WTC11 (cell line): ENCODE measurements at regions not wholly inside any gene's neighbourhood (a gene's known extent, or its start where the extent isn't known, plus 50 kb on each side); places are given as distances from the start of the nearest gene placed in this dataset.

Source experiments
- ATAC-seq: fragments of 200-7000 bp; cut with Tn5 transposase; 2 replicates; pipeline ENCODE4 v1.10.0; 2021; ENCODE audit warnings: mild to moderate bottlenecking, moderate library complexity
- CTCF ChIA-PET: fragments of 300-600 bp; sonication (Branson Sonifier 250); formaldehyde crosslinking; loops from one replicate; lab custom pipeline; 2021; ENCODE audit warnings: antibody characterized with exemption; lab: Charles Lee
- POLR2A ChIA-PET: fragments of 350-600 bp; sonication (Branson Sonifier 250); formaldehyde crosslinking; loops from one replicate; lab custom pipeline; 2021; ENCODE audit warnings: antibody characterized with exemption; lab: Charles Lee
- DNase-seq: peaks from one replicate; pipeline ENCODE4 v3.0.0; 2021; ENCODE audit warnings: low spot score
- H3K27ac Mint-ChIP-seq: 2 replicates; pipeline ENCODE4 v1.8.0; 2021; ENCODE audit warnings: mixed read lengths
- H3K27me3 Mint-ChIP-seq: 2 replicates; pipeline ENCODE4 v1.8.0; 2021; ENCODE audit warnings: low read depth, mild to moderate bottlenecking, moderate library complexity, mixed read lengths
- H3K36me3 Mint-ChIP-seq: 2 replicates; pipeline ENCODE4 v1.8.0; 2021; ENCODE audit warnings: mixed read lengths
- H3K4me1 Mint-ChIP-seq: 2 replicates; pipeline ENCODE4 v1.8.0; 2022; ENCODE audit warnings: mixed read lengths
- H3K4me3 Mint-ChIP-seq: 2 replicates; pipeline ENCODE4 v1.8.0; 2021; ENCODE audit warnings: mild to moderate bottlenecking, moderate library complexity, mixed read lengths
- H3K9me3 Mint-ChIP-seq: 2 replicates; pipeline ENCODE4 v1.8.0; 2021; ENCODE audit warnings: mixed read lengths
- ARID4B ChIP-seq: sonication (generic); formaldehyde crosslinking; IDR thresholded peaks from 2 replicates; pipeline ENCODE4 v1.8.0; 2023; ENCODE audit warnings: missing genetic modification reagents, mild to moderate bottlenecking, borderline replicate concordance
- ATF1 ChIP-seq: sonication (generic); formaldehyde crosslinking; IDR thresholded peaks from 2 replicates; pipeline ENCODE4 v1.8.1; 2023; ENCODE audit warnings: mild to moderate bottlenecking, moderate library complexity, missing genetic modification reagents
- E2F1 ChIP-seq: sonication (generic); formaldehyde crosslinking; IDR thresholded peaks from 2 replicates; pipeline ENCODE4 v1.8.0; 2022; ENCODE audit warnings: mild to moderate bottlenecking, missing genetic modification reagents
- IRF2 ChIP-seq: sonication (generic); formaldehyde crosslinking; IDR thresholded peaks from 2 replicates; pipeline ENCODE4 v1.8.0; 2022; ENCODE audit warnings: low read depth, missing genetic modification reagents, borderline replicate concordance
- MXD4 ChIP-seq: fragments of 250-450 bp; sonication (Bioruptor Pico); IDR thresholded peaks from 2 replicates; pipeline ENCODE4 v1.8.0; 2021; ENCODE audit warnings: mild to moderate bottlenecking, moderate library complexity, borderline replicate concordance
- NFE2L1 ChIP-seq: sonication (generic); formaldehyde crosslinking; IDR thresholded peaks from 2 replicates; pipeline ENCODE4 v1.8.1; 2023; ENCODE audit warnings: missing genetic modification reagents
- STAT6 ChIP-seq: sonication (generic); formaldehyde crosslinking; conservative IDR thresholded peaks from 2 replicates; pipeline ENCODE4 v1.8.1; 2023; ENCODE audit warnings: mild to moderate bottlenecking, low read depth, missing genetic modification reagents, moderate library complexity
- ZNF281 ChIP-seq: sonication (generic); formaldehyde crosslinking; IDR thresholded peaks from 2 replicates; pipeline ENCODE4 v1.8.0; 2023; ENCODE audit warnings: mild to moderate bottlenecking, missing genetic modification reagents

- CTCF ChIA-PET = interaction anchor here (0.6 kb wide), 1 partner anchor 599 kb away, joined by 3 read pairs; no protein-coding TSS in a partner anchor
- DNase-seq (no peak), ATAC-seq (no peak)
- H3K4me1 Mint-ChIP-seq = peaks cover 34% of the 10 kb centered on the region
- no peak overlapping the region for H3K27ac Mint-ChIP-seq
- no peaks in the 10 kb centered on the region; the same call in 1 of the 2 replicates for H3K27me3 Mint-ChIP-seq
- H3K9me3 Mint-ChIP-seq = no peaks in the 10 kb centered on the region
- no peaks in the 10 kb centered on the region for H3K36me3 Mint-ChIP-seq
- TF ChIP-seq IRF2 (CRISPR knock-in tag) = no peak
- TF ChIP-seq STAT6 (CRISPR knock-in tag) = no peak
- no peak for TF ChIP-seq ATF1 (CRISPR knock-in tag)
- TF ChIP-seq E2F1 (CRISPR knock-in tag) = no peak
- no peak overlapping the region for H3K4me3 Mint-ChIP-seq
- POLR2A ChIA-PET = no interaction called here
Measured at GRCh38 chr3:28613511-28614106, 265.0 kb upstream of the AZI2 start.

- Mint-ChIP-seq H3K27me3 (no peaks in the 10 kb centered on the region; the same call in 1 of the 2 replicates), H3K4me1 (peaks cover 25% of the 10 kb centered on the region), H3K36me3 (peaks cover 3% of the 10 kb centered on the region; the same call in 1 of the 2 replicates), H3K4me3 (no peak overlapping the region), H3K27ac (no peak overlapping the region), H3K9me3 (peaks cover 7% of the 10 kb centered on the region)
- ChIA-PET POLR2A (no interaction called here), CTCF (no interaction called here)
- DNase-seq (no peak), ATAC-seq (no peak)
- no peak for TF ChIP-seq MXD4
- no peak for TF ChIP-seq IRF2 (CRISPR knock-in tag)
- TF ChIP-seq ARID4B (CRISPR knock-in tag) = no peak
- no peak for TF ChIP-seq NFE2L1
Measured at GRCh38 chr3:28615071-28615470, 266.4 kb upstream of the AZI2 start.

GRCh38 chr3:28615971-28616370, 267.3 kb upstream of the AZI2 start:
- no peaks in the 10 kb centered on the region; the same call in 1 of the 2 replicates for H3K27me3 Mint-ChIP-seq
- H3K4me1 Mint-ChIP-seq = peaks cover 17% of the 10 kb centered on the region
- H3K4me3 Mint-ChIP-seq = no peak overlapping the region
- ChIA-PET CTCF (interaction anchor here (0.9 kb wide), 1 partner anchor 52 kb away, joined by 3 read pairs; no protein-coding TSS in a partner anchor), POLR2A (no interaction called here)
- H3K36me3 Mint-ChIP-seq = peaks cover 3% of the 10 kb centered on the region; the same call in 1 of the 2 replicates
- no peak overlapping the region for H3K27ac Mint-ChIP-seq
- peaks cover 7% of the 10 kb centered on the region for H3K9me3 Mint-ChIP-seq
- DNase-seq (no peak), ATAC-seq (no peak)
- no peak for TF ChIP-seq ZNF281 (CRISPR knock-in tag)
